ENCODE measurements at regions not wholly inside any gene's neighbourhood (a gene's known extent, or its start where the extent isn't known, plus 50 kb on each side); places are given as distances from the start of the nearest gene placed in this dataset.

DNA sequence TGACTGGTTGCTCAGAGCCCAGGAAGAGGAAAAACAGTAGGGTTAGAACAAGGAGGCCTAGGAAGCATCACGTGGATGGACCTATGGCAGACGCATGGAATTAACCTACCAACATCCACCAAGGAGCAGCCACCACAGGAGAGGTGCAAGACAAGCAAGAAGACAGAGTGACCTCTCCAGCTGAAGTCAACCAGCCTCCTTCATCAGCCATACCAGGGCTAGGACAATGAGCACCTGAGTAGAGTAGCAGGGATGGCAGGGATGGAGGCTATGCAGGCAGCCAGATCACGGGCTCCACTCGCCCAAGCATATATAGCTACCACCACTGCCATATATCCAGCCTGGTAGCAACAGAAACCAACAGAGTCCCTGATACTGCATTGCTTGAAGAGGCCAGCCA is 202.1 kb upstream of the B3GAT1 start:
- ChIA-PET POLR2A (no interaction called here), CTCF (no interaction called here)
- no peak for DNase-seq (ENCODE audit: extremely low spot score)
- no peak for TF ChIP-seq CTCF (IDR thresholded peaks at IDR 0.05; ENCODE audit: control extremely low read depth, extremely low read depth, low read depth, missing control alignments)

DNA sequence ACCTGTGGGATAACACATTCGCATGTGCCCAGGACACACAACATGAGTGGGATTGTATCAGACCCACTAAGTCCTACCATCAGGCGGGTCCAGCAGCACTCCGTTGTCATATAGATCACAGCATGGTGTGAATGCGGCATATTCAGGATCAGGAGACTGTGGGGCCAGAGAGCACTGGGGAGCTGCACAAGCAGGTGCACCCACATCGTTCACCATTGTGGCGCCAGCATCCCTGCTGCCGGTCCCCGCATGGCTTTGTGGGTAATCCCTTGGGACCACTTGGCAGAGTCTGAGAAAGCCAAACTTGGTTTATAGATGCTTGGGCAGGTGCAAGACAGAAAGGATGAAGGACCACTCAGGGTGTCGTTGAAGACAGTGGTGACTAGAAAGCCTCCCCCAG is 201.6 kb upstream of the B3GAT1 start:
- no peak for TF ChIP-seq CTCF (IDR thresholded peaks at IDR 0.05; ENCODE audit: control extremely low read depth, extremely low read depth, low read depth, missing control alignments)
- no peak for DNase-seq (ENCODE audit: extremely low spot score)
- ChIA-PET CTCF (no interaction called here), POLR2A (no interaction called here)

DNA sequence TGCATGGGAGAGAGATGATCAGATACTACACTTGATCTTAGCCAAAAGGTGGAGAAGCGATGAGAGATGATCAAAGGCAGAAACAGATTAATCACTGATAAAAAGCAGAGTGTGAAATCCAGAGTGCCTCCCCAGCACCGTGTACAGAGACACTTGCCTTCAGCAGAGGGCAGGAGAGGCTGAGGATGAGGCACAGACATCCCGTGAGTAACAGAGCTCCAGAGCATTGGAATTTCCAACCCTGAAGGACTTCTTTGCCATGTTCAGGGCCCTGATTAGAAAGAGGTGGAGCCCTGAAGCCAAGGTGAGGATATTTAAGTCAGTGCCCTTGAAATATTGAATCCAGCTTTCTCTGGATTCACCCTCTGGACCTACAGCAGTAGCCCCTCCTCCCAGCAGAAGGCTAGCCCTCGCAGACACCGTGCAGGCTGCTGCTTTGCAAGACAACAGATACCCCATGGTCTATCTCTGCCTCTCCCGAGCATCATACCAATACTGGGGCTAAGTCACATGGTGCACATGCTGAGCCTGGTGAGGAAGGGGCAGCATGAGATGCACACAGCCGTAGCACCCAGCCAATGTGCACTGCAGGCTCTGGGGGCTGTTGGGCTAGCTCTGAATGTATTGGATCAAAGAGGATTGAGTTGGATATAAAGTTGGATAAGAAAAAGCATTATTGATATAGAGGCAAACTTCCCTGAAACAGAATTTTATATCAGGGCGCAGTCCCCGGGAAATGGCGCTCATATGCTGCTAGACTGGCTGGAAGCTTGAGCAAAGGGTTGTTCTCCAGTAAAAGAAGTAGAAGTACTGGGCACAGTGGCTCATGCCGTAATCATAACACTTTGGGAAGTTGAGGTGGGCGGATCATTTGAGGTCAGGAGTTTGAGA is 200.3 kb upstream of the B3GAT1 start:
- ChIA-PET POLR2A (no interaction called here), CTCF (no interaction called here)
- TF ChIP-seq CTCF (IDR thresholded peaks at IDR 0.05; ENCODE audit: control extremely low read depth, extremely low read depth, low read depth, missing control alignments): no peak
- no peak for DNase-seq (ENCODE audit: extremely low spot score)

- no peak for TF ChIP-seq CTCF (IDR thresholded peaks at IDR 0.05; ENCODE audit: control extremely low read depth, extremely low read depth, low read depth, missing control alignments)
- DNase-seq (ENCODE audit: extremely low spot score): no peak
- ChIA-PET POLR2A (no interaction called here), CTCF (no interaction called here)
These were observed 199.5 kb upstream of the B3GAT1 start for GRCh38 chr11:134611537-134611936.

DNA sequence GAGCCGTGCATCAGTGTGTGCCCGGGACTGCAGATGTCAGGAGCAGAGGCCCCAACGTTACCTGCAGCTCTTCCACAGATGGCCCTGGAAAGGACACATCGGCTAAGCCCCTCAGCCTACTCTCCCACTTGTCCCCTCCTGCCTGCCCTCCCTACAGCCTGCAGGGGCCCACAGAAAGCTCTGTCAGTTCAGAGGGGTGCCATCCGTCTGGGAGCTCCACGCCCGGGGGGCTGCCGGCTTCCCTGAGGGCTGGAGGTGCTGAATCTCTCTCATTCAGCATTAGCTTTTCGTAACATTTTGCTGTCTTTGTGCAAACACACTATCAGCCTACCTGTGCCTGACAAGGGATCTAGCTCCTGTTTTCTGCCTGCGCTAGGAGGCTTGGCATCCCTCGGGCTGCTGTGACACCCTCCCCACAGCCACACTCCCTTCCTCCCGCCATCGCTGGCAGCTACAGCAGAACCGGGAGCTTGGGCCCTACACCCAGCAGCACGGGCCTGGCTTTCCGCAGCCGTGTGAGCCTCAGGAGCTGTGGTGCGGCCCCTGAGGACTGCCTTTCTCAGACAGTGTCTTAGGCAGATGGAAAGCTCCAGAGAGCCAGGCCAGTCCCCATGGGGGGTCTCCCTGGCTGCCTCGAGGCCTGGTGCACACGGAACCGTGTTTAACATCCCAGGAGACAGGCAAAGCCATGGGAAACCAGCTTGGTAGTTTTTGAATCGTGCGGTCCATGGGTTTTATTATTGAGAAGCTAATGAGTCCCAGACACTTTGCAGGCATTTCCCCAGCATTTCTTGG is 198.3 kb upstream of the B3GAT1 start:
- CTCF ChIA-PET: interaction anchor here (1.3 kb wide), 1 partner anchor 8 kb away, joined by 3 read pairs; no protein-coding TSS in a partner anchor
- POLR2A ChIA-PET: no interaction called here
- no peak for TF ChIP-seq CTCF (IDR thresholded peaks at IDR 0.05; ENCODE audit: control extremely low read depth, extremely low read depth, low read depth, missing control alignments)
- no peak for DNase-seq (ENCODE audit: extremely low spot score)

GRCh38 chr11:134609361-134610115 is 197.5 kb upstream of the B3GAT1 start:
- DNase-seq (ENCODE audit: extremely low spot score): no peak
- TF ChIP-seq CTCF (IDR thresholded peaks at IDR 0.05; ENCODE audit: control extremely low read depth, extremely low read depth, low read depth, missing control alignments): no peak
- ChIA-PET POLR2A (no interaction called here), CTCF (interaction anchor here (1.3 kb wide), 1 partner anchor 7 kb away, joined by 3 read pairs; no protein-coding TSS in a partner anchor)

Measured in GM10248 (cell line).